DMS53 treated with DMSO at 0.1 percent for 48 hours (cell line): ENCODE measurements at regions not wholly inside any gene's neighbourhood (a gene's known extent, or its start where the extent isn't known, plus 50 kb on each side); places are given as distances from the start of the nearest gene placed in this dataset.

Experiments used
- DNase-seq: peaks from one replicate; lab custom pipeline; 2025; ENCODE audit not compliant: unreplicated experiment; lab: John Stamatoyannopoulos, UW

DNA sequence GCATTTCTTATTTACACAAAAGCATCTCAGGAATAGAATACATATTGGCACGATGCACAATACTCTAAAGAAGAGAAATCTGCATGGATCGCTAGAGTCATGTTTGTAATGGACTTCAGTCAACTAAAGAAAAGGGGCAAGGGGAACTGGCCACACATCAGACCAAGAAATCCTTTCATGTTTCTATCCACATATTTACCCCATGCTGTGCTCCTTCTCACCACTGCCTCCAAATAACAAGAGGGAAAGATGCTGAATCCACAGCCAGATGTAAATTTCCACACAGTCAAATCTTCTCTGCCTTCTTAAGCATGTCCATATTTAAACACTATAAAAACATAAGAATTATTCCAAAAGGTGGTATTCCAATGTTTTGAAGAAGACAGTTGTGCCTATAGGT, 67.6 kb downstream of the COX18 start:
- no peak for DNase-seq

DNA sequence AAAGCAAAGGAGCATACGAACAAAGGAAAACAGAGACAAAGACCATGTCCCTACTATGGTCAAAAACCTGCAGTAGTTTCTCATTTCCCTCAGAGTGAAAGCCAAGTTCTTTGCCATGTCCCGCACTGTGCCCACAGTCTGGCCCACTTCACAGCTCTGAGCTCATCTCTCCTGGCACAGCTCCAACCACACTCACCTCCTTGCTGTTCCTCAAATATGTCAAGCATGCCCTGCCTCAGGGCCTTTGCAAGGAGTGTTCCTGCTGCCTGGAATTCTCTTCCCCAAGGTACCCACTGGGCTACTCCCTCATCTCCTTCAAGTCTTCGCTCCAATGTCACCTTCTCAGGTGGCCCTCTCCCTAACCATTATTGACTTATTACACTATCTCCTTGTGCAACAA, 72.1 kb downstream of the COX18 start:
- no peak for DNase-seq

DNA sequence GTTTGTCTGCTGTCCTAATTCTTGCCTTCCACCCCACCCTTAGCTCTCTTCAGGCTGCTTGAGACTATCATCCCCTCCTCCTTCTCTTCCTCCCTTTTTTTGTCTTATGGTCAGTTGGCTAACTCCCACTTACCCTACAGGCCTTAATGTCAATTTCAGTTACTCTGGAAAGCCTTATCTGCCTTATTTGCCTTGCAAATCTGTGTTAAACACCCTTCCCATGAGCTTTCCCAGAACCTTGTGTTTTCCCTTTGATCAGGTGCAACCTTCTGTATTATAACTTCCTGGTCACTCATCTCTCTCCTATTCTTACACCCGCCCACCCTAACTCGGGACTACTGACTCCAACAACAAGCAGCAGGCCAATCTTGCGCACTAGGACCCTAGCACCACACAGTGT, 74.8 kb downstream of the COX18 start:
- DNase-seq, result no peak

DNA sequence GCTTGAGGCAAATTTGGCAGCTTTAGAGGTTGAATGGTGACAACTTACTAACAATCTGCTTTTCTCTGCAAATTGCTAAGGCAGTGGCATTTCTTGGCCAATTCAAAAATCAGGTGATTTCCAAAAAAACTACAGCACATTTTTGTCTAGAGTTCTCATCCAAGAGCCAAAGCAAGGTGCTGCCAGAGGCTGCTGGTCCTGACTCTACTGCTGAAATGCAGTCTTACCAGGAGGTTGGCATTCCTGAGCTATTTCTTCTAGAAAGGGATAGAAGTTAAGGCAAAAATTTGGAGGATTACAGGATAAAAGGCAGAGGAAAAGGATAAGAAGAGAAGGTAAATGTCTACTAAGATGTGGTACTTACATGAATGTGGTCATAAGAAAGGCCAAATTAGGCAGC, 75.6 kb downstream of the COX18 start:
- no peak for DNase-seq

DNA sequence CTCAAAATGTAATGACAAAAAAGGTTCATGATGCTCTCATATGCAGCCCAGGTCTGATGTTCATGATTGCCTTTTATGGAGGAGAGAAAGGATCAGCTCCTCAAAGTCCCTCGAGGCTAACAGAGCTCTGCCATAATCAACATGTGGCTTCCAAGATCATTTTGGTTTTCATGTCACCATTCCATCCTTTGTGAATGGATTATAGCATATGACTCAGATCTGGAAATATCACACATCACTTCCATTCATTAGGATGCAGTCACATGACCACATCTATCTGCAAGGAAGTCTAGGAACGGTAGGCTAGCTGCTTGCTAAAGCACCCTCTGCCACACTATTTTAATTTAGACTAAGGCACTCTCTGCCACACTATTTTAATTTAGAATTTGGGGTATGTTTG, 77.6 kb downstream of the COX18 start:
- no peak for DNase-seq

DNA sequence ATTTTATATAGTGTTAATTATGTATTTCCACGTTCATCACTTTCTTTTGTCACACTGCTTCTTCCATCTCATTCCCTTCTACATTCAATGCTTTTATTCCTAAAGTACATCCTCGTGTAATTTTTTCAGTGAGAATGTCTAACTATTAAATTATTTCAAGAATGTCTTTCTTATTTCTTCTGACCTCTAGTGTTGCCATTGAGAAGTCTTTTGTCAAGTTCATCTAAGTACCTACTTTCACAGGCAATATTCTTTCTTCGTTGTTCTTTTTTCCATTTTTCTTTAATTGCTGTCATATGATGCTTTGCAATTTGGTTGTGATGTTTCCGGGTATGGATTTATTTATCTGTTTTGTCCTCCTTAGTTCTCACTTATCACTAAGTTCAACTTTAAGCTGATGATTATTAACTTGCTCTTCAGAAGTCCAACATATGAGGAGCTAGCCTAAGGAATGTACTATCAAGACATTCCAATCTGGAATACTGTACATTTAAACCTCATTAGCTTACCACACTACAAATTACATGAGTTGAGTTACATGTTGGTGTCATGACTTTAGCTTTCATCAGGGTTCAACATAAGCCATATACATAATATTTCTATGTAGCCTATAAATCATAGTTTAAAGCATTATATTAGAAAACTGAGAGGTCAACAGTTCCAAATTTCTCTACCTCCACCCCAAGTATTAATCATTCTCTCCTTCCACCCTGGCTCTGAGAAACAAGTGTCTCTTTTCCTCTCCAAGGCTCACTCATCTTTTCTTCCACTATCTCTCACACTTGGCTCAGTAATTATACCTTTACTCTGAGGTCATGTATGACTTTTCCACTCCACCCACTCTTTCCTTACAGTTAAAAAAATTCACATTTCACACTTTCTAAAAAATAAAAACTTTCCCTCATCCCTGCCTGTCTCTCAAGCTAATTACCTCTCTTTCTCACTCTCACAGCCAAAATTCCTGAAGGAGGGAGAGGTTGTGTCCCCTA, 81.5 kb downstream of the COX18 start:
- DNase-seq, result no peak

DNA sequence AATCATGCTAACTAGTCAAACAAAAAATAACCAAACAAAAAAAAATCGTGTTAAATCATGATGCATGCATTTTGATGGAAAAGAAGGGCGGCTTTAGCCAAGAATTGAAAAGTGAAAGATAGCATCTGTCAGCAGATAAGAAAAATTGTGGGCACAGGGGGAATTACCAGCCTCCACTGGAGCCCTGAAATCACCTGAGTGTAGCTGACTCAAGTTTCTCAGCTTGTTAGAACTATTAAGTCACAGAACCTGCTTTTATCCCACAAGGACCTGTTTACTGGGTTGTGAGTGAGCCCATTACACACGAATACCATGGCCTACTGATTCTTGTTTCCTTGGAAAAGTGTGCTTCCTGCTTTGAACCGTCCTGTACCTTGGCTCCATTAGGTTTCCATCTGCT, 85.2 kb downstream of the COX18 start:
- no peak for DNase-seq

DNA sequence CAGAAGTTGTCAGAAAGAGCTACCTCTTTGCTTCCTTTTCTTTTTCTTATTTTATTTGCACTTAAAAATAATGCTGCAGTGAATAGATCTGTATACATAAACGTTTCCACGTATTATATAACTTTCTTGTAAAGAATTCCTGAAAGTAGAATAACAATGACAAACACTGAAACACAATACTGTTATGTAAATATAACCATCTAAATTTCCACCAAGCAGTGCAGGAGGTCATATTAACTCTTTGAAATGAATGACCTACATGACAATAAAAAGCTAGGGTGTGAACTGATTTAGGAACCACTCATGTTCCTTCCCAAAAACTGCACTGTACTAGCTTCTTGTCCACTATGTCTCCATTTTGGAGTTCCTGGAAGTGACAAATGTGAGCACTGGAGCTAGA, 85.8 kb downstream of the COX18 start:
- no peak for DNase-seq

DNA sequence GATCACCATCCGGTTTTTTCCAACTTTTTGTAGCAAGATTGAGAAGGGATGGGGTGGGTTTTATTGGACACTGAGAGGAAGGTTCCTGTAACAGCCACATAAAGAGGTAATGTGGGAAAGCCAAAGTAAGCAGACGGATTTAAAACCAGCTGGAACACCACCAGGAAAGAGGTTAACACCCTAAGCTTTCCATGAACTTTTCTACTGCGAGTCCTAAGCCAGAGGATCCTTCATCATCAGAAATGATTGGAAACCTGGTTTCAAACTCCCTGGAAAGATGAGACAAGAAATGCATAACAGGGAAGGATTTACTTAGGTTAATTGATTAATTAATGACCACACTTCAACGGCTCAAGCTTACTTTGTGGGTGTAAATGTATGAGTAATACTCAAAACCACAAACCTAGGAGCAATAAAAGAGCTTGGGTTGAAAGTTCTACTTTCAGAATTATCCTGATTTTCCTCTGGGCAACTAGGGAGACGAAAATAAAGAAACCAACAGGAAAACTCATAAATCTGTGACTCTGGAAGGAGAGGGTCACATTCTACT, 91.5 kb downstream of the COX18 start:
- DNase-seq, result no peak

DNA sequence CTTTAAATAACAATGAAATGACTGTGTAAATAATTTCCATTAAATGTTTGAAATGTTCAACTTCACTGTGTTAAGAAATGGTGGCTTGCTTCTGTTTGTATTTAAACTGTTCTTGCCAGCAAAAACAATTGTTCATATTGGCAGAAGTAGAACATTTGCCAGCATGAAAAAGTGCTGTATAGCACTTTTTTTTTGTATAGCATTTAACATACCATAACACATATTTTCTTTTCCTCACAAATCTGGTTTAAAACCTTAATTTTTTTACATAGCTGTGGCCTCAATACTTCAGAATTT, 94.1 kb downstream of the COX18 start:
- DNase-seq, result no peak

DNA sequence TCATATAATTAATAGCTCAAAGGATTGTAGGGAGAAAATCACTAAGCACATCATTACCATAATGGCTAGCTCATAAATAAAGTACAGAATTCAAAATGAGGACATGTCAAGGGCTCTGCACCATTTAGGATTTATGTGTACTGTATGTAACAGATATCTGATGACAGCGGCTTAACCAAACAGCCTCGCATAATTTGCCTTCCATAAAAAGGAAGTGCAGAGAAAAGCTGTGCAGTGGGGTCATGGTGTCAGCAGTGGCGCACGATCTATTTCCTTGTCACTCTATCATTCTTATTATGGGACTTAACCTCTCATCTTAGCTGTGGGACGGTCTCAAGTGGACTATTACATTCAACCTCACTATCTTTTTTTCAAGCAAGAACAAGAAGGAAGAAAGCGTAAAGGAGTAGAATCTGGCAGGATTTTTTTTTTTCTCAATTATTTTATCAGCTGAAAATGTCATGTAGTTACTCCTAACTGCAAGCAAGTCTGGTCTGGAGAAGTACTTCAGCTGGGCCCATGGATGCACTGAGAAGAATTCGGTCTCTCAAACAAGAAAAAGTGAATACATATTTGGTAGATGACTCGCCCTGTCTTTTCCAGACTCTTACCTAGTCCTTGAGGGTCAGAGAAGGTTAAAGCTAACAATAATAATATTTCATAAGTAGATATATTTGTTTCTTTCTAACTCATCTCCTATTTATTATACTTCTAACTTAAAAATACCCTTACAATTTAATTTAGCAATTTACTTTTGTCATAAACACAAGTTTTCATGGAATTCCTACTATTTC, 94.6 kb downstream of the COX18 start:
- no peak for DNase-seq

DNA sequence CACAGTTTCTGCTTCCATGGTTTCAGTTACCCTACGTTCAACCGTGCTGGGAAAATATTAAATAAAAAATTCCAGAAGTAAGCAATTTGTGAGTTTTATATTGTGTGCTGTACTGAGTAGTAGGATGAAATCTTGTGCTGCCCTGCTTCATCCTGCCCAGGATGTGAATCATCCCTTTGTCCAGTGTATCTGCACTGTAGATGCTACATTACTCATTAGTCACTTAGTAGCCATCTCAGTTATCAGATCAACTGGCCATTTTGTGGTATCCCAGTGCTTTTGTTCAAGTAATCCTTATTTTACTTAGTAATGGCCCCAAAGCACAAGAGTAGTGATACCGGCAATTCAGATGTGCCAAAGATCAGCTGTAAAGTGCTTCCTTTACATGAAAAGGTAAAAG, 97.9 kb downstream of the COX18 start:
- DNase-seq, result no peak

DNA sequence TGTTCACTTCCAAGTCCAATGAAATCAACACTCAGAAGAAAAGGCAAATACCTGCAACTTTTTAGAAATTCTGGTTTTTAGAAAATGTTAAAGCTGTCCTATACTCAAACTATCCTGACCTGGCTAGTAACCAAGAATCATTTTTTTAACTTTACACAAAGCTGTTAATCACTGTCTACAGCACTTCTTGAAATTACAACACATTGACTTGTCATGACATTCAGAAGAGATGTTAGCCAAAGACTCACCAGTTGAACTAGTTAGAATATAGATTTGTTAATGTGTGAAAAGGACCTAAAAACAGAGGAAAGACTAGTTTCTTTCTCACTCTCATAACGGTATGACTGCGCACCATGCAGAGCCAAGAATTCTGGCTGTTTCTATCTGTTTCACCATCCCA, 98.8 kb downstream of the COX18 start:
- no peak for DNase-seq

DNA sequence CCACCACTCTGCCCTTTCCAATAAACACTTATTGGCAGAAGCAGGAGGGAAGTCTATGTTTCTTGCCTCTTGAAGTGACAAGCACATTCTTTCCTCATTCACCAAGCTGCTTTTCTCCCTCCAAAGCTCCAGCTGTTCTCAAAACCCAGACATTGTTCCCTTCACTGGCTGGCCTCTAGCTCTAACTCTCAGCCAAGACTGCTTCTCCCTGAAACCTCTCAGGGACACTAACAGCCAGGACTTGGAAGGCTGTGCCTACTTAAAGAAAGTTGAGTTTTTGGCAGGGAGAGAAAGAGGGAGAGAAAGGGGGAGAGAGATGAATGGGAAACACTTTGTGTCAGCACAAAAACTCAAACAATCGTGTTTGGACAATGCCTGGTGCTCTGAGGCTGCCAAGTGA, 99.5 kb downstream of the COX18 start:
- DNase-seq, result no peak

DNA sequence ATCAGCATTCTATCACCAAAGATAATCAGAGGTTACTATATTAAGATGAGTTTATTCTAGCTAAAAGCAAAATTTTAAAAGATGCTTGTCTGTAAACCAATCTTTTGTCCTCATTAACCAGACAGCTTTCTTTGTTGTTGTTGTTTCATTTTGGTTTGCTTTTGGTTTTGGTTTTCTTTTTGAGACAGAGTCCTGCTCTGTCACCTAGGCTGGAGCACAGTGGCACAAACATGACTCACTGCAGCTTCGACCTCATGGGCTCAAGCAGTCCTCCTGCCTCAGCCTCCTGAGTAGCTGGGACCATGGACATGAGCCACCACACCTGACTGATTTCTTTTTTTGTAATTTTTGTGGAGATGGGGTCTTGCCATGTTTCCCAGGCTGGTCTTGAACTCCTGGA, 102.9 kb downstream of the COX18 start:
- no peak for DNase-seq

DNA sequence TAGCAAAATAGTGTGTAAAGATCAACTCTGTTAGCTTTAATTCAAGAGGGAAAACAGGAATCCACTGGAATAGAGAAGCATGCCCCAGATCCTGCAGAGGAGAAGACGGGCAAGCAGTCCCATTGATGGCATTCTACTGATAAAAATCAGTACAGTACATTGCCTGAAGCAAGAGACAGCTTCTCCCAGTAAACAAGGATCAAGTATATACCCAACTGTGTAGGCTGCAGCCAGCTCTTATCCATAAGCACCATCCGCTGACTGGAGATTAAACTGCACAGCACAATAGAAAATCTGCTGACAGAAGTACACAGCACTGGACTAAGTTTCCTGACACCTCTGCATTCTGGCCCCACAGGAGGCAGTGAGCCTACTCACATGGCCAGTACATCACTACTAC, 110.1 kb downstream of the COX18 start:
- no peak for DNase-seq

DNA sequence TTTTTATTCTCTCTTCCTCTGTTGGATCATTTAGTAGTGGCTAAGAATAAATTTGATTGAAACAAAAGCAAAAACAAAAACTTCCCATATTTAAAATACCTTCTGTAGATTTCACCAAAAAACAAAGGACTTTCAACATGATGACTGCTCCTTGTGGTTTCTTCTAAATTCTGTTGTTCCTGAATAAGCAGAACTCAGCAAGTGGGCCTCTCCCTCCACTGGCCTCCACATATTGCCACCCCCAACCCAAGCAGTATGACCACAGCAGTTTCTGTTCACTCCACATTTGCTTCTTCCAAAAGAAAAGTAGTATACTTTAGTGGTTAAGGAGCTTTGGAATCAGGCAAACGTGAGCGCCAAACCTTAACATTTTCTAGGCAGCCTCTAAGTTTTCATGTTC, 114.7 kb downstream of the COX18 start:
- DNase-seq, result no peak

DNA sequence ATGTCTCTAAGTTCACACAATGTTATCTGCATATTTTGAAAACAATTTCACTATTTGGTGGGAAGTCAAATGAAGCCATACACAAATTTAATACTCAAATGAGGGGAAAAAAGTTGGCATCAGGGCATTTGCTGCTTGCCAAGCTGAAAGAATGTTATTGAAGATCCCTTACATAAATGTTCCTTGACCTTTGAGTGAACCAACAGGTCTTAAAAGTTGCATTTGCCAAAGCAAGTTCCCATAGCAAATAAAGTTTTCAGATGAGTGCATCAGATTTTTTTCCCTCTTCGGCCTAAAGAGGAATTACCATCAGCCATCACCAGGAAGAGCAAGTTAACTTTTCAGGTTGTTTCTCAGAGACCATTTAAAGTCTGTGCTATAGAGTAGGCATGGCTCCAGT, 115.9 kb downstream of the COX18 start:
- DNase-seq, result no peak

DNA sequence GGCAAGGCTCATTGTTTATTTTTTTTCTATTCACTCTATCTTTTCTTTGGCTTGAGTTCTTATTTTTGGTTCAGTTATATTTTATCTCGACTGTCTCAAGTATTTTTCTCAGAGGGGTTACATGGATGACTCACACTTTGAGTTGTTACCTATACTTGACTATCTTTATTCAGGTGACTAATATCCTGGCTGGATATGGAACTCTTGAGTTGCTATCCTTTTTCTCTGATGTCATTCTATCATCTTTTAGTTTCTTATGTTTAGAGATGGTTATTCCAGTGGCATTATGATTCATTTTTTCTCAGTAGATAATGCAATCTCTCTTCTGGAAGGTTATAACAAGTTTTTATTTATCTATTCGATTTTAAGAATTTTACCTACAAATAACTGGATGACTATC, 117.9 kb downstream of the COX18 start:
- DNase-seq, result peak; percentile 35

DNA sequence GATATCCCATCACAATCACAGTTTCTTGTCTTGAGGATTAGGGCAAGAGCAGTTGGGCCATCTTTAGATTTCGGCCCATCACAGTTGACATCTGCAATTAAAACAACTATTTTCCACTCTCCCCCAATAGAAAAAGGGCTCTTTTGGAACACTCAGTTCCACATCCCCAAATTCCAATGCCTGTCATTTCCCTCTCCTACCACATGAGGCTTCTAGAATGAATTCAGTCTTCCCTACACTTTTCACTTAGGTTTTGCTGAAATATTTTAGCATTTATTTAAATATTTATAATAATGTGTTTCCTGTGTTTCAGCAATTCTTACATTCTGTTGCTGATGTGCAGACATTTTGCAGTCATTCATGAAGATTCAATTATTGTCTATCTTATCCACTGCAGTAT, 118.4 kb downstream of the COX18 start:
- no peak for DNase-seq

DNA sequence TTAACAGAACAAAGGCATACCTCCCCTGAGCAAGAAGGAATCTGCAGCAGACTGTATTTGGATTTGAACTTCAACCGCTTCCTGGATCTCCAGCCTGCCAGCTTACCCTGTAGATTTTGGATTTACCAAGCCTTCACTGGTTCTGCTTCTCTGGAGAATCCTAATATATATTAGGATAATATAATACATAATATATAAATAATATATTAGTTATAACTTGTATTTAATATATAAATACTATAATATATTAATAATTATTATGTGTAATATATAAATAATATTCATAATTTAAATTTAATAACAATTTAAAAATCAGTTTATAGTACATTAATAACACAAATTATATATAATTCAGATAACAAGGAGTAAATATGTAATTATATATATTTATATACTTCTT, 121.4 kb downstream of the COX18 start:
- DNase-seq, result no peak

DNA sequence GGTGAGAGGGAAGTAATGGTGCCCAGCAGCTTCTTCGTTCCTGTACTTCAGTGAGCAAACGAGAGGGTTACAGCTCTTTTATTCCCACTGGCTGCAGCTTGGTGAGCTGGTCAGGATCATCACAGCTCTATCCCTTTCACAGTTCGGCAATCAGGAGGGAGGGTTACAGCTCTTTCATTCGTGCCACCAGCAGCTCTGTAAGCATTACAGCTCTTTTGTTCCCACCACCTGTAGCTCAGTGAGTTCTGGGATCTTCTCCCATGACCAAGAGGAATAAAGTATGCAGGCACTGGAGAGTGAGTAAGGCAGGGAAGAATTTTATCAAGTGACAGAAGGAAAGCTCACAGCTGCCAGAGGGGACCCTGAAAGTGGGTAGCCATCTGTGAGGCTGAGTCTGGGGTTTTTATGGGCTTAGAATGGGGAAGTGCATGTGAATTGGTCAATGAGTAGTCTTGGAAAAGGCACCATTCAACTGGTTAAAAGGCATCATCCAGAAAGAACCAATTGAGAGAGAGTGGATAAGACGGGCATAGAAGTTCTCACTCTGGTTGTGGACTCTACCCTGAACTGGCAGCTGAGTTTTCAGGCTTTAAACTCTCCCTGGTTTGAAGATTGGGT, 123.7 kb downstream of the COX18 start:
- DNase-seq, result no peak
